Activated CD4-positive, alpha-beta T cell treated with anti-CD3 and anti-CD28 coated beads for 36 hours (primary cell): ENCODE measurements at regions not wholly inside any gene's neighbourhood (a gene's known extent, or its start where the extent isn't known, plus 50 kb on each side); places are given as distances from the start of the nearest gene placed in this dataset.
A peak's percentile ranks its signal among the peaks of the same experiment; 100 is the strongest.
"Not testable (repeated sequence)": the region's sequence is repeated elsewhere in the genome, so short reads cannot be mapped to it uniquely, and the experiment has no call there.

Experiments
- ATAC-seq: fragments of 200-7000 bp; cut with Tn5 transposase; one replicate; pipeline ENCODE4 v1.10.0; 2021; ENCODE audit warnings: mild to moderate bottlenecking, moderate library complexity
- CTCF ChIA-PET: fragments of 350-600 bp; sonication (Branson Sonifier 250); formaldehyde crosslinking; loops from one replicate; lab custom pipeline; 2021; ENCODE audit warnings: antibody characterized with exemption; lab: Charles Lee
- POLR2A ChIA-PET: fragments of 350-600 bp; sonication (Branson Sonifier 250); formaldehyde crosslinking; loops from one replicate; lab custom pipeline; 2021; ENCODE audit warnings: antibody characterized with exemption, inconsistent platforms; lab: Charles Lee
- DNase-seq: peaks from one replicate; pipeline ENCODE4 v3.0.0-alpha.2; 2020
- H3K27ac Mint-ChIP-seq: one replicate; pipeline ENCODE4 v1.8.0; 2021; ENCODE audit warnings: mixed read lengths
- H3K27me3 Mint-ChIP-seq: one replicate; pipeline ENCODE4 v1.8.0; 2021; ENCODE audit warnings: mixed read lengths
- H3K36me3 Mint-ChIP-seq: one replicate; pipeline ENCODE4 v1.8.0; 2021; ENCODE audit warnings: low read depth, mixed read lengths
- H3K4me1 Mint-ChIP-seq: one replicate; pipeline ENCODE4 v1.8.0; 2021; ENCODE audit warnings: mixed read lengths
- H3K4me3 Mint-ChIP-seq: one replicate; pipeline ENCODE4 v1.8.0; 2021; ENCODE audit warnings: mild to moderate bottlenecking, moderate library complexity, mixed read lengths
- H3K9me3 Mint-ChIP-seq: one replicate; pipeline ENCODE4 v1.8.0; 2021; ENCODE audit warnings: low read depth, mixed read lengths
- intact Hi-C, 2 experiments: fragments of 100-400 bp; cut with DNase I in 1 of 2; cut with micrococcal nuclease in 1 of 2; formaldehyde crosslinking; loops; one replicate each; pipeline versions ENCODE4 v1.14.2 to v1.15.1; 2022 to 2024; cut with DNase I, micrococcal nuclease

GRCh38 chr12:66746489-66747201 is 67.8 kb upstream of the GRIP1 start:
- ChIA-PET POLR2A (no interaction called here), CTCF (interaction anchor here (1.3 to 2.7 kb wide), 2 partner anchors 19 to 45 kb away, joined by 3 to 8 read pairs; no protein-coding TSS in a partner anchor)
- H3K4me3 Mint-ChIP-seq, result no peak overlapping the region

GRCh38 chr12:66751432-66752113 is 72.7 kb upstream of the GRIP1 start:
- intact Hi-C loops, result no loop called here
- H3K4me3 Mint-ChIP-seq, result no peak overlapping the region
- H3K36me3 Mint-ChIP-seq, result no peaks in the 10 kb centered on the region

More at GRCh38 chr12:66746489-66747201, 67.8 kb upstream of the GRIP1 start:
- Mint-ChIP-seq H3K9me3 (peaks cover 2% of the 10 kb centered on the region), H3K27ac (no peak overlapping the region), H3K27me3 (peaks cover 3% of the 10 kb centered on the region), H3K36me3 (no peaks in the 10 kb centered on the region), H3K4me1 (peaks cover 19% of the 10 kb centered on the region)
- intact Hi-C loops, result no loop called here
- no peak for DNase-seq
- no peak for ATAC-seq

GRCh38 chr12:66753810-66754209 is 74.9 kb upstream of the GRIP1 start:
- Mint-ChIP-seq H3K9me3 (no peaks in the 10 kb centered on the region), H3K27me3 (peaks cover 6% of the 10 kb centered on the region), H3K4me3 (no peak overlapping the region), H3K36me3 (no peaks in the 10 kb centered on the region), H3K27ac (no peak overlapping the region), H3K4me1 (peaks cover 7% of the 10 kb centered on the region)
- no peak for ATAC-seq
- ChIA-PET POLR2A (no interaction called here), CTCF (no interaction called here)
- intact Hi-C loops, result no loop called here
- DNase-seq, result no peak

More at GRCh38 chr12:66751432-66752113, 72.7 kb upstream of the GRIP1 start:
- DNase-seq (no peak), ATAC-seq (no peak)
- peaks cover 6% of the 10 kb centered on the region for H3K27me3 Mint-ChIP-seq
- CTCF ChIA-PET, result interaction anchor here (0.8 to 1.8 kb wide), 3 partner anchors 12 to 43 kb away, joined by 3 to 5 read pairs (median 4); no protein-coding TSS in a partner anchor
- H3K9me3 Mint-ChIP-seq, result no peaks in the 10 kb centered on the region
- no peak overlapping the region for H3K27ac Mint-ChIP-seq
- H3K4me1 Mint-ChIP-seq, result peaks cover 7% of the 10 kb centered on the region
- POLR2A ChIA-PET, result no interaction called here

- POLR2A ChIA-PET, result no interaction called here
Observed at GRCh38 chr12:66755727-66756395, 77.0 kb upstream of the GRIP1 start.

GRCh38 chr12:66756631-66757030 is 77.8 kb upstream of the GRIP1 start:
- peak; percentile 36 for ATAC-seq
- Mint-ChIP-seq H3K27ac (no peak overlapping the region), H3K27me3 (peaks cover 4% of the 10 kb centered on the region), H3K36me3 (no peaks in the 10 kb centered on the region), H3K4me3 (no peak overlapping the region), H3K4me1 (peaks cover 7% of the 10 kb centered on the region), H3K9me3 (no peaks in the 10 kb centered on the region)
- intact Hi-C loops, result no loop called here
- no peak for DNase-seq
- ChIA-PET CTCF (no interaction called here), POLR2A (no interaction called here)

More at GRCh38 chr12:66755727-66756395, 77.0 kb upstream of the GRIP1 start:
- no peak overlapping the region for H3K27ac Mint-ChIP-seq
- H3K4me3 Mint-ChIP-seq, result no peak overlapping the region
- no peaks in the 10 kb centered on the region for H3K36me3 Mint-ChIP-seq
- ATAC-seq, result no peak
- H3K4me1 Mint-ChIP-seq, result peaks cover 7% of the 10 kb centered on the region
- no peaks in the 10 kb centered on the region for H3K9me3 Mint-ChIP-seq
- CTCF ChIA-PET, result no interaction called here
- no peak for DNase-seq
- intact Hi-C loops, result no loop called here
- H3K27me3 Mint-ChIP-seq, result peaks cover 6% of the 10 kb centered on the region

- CTCF ChIA-PET, result interaction anchor here (0.6 kb wide), 1 partner anchor 405 kb away, joined by 3 read pairs; no protein-coding TSS in a partner anchor
- intact Hi-C loops, H3K9me3 Mint-ChIP-seq, H3K27me3 Mint-ChIP-seq, H3K4me1 Mint-ChIP-seq, H3K4me3 Mint-ChIP-seq, DNase-seq, POLR2A ChIA-PET, H3K27ac Mint-ChIP-seq, H3K36me3 Mint-ChIP-seq, ATAC-seq: not testable (repeated sequence)
Observed at GRCh38 chr12:66760122-66760521, 81.2 kb upstream of the GRIP1 start.

- ChIA-PET POLR2A (no interaction called here), CTCF (interaction anchor here (0.8 to 1.2 kb wide), 3 partner anchors 9 to 262 kb away, joined by 3 to 4 read pairs (median 3); no protein-coding TSS in a partner anchor)
- intact Hi-C loops, result no loop called here
- H3K27ac Mint-ChIP-seq, result no peak overlapping the region
- H3K27me3 Mint-ChIP-seq, result no peaks in the 10 kb centered on the region
- no peaks in the 10 kb centered on the region for H3K9me3 Mint-ChIP-seq
- no peaks in the 10 kb centered on the region for H3K36me3 Mint-ChIP-seq
- H3K4me1 Mint-ChIP-seq, result peaks cover 25% of the 10 kb centered on the region
- DNase-seq (no peak), ATAC-seq (no peak)
- H3K4me3 Mint-ChIP-seq, result no peak overlapping the region
Observed at GRCh38 chr12:66763467-66763866, 84.6 kb upstream of the GRIP1 start.

GRCh38 chr12:66765204-66765603 is 86.3 kb upstream of the GRIP1 start:
- CTCF ChIA-PET, result interaction anchor here (1.4 to 2.9 kb wide), 2 partner anchors 19 to 88 kb away, joined by 3 to 8 read pairs; no protein-coding TSS in a partner anchor
- H3K36me3 Mint-ChIP-seq, result no peaks in the 10 kb centered on the region

GRCh38 chr12:66767536-66767935 is 88.7 kb upstream of the GRIP1 start:
- H3K4me3 Mint-ChIP-seq, result no peak overlapping the region
- H3K4me1 Mint-ChIP-seq, result peaks cover 25% of the 10 kb centered on the region
- H3K9me3 Mint-ChIP-seq, result no peaks in the 10 kb centered on the region
- ChIA-PET POLR2A (no interaction called here), CTCF (no interaction called here)
- H3K36me3 Mint-ChIP-seq, result no peaks in the 10 kb centered on the region
- ATAC-seq (no peak), DNase-seq (no peak)
- no peak overlapping the region for H3K27ac Mint-ChIP-seq
- intact Hi-C loops, result no loop called here
- no peaks in the 10 kb centered on the region for H3K27me3 Mint-ChIP-seq

More at GRCh38 chr12:66765204-66765603, 86.3 kb upstream of the GRIP1 start:
- peak; percentile 39 for ATAC-seq
- H3K27ac Mint-ChIP-seq, result no peak overlapping the region
- no peaks in the 10 kb centered on the region for H3K9me3 Mint-ChIP-seq
- intact Hi-C loops, result no loop called here
- H3K27me3 Mint-ChIP-seq, result no peaks in the 10 kb centered on the region
- no peak overlapping the region for H3K4me3 Mint-ChIP-seq
- DNase-seq, result no peak
- H3K4me1 Mint-ChIP-seq, result peaks cover 25% of the 10 kb centered on the region
- POLR2A ChIA-PET, result no interaction called here

GRCh38 chr12:66768293-66768692 is 89.4 kb upstream of the GRIP1 start:
- ATAC-seq (no peak), DNase-seq (no peak)
- ChIA-PET CTCF (interaction anchor here (0.6 kb wide), 1 partner anchor 59 kb away, joined by 3 read pairs; no protein-coding TSS in a partner anchor), POLR2A (no interaction called here)
- Mint-ChIP-seq H3K4me1 (peaks cover 25% of the 10 kb centered on the region), H3K36me3 (no peaks in the 10 kb centered on the region), H3K27ac (no peak overlapping the region), H3K4me3 (no peak overlapping the region), H3K9me3 (no peaks in the 10 kb centered on the region), H3K27me3 (no peaks in the 10 kb centered on the region)
- intact Hi-C loops, result no loop called here

- H3K9me3 Mint-ChIP-seq, result no peaks in the 10 kb centered on the region
- H3K4me1 Mint-ChIP-seq, result peaks cover 18% of the 10 kb centered on the region
- intact Hi-C loops, result no loop called here
- ATAC-seq (no peak), DNase-seq (no peak)
- no peak overlapping the region for H3K4me3 Mint-ChIP-seq
- ChIA-PET POLR2A (no interaction called here), CTCF (no interaction called here)
- H3K27ac Mint-ChIP-seq, result no peak overlapping the region
- H3K27me3 Mint-ChIP-seq, result peaks cover 2% of the 10 kb centered on the region
- H3K36me3 Mint-ChIP-seq, result no peaks in the 10 kb centered on the region
Observed at GRCh38 chr12:66774929-66775328, 96.1 kb upstream of the GRIP1 start.
